Kidney epithelial cell (primary cell): ENCODE measurements at regions not wholly inside any gene's neighbourhood (a gene's known extent, or its start where the extent isn't known, plus 50 kb on each side); places are given as distances from the start of the nearest gene placed in this dataset.

Experiments used
- DNase-seq: peaks from one replicate; pipeline ENCODE4 v3.0.0-alpha.2; 2010; ENCODE audit warnings: low read depth
- H3K27me3 ChIP-seq: 2 replicates; pipeline ENCODE4 v1.6.0; 2011; ENCODE audit warnings: low read length; ENCODE audit not compliant: control insufficient read depth, insufficient read depth
- H3K36me3 ChIP-seq: 2 replicates; pipeline ENCODE4 v1.5.1; 2011; ENCODE audit warnings: low read length; ENCODE audit not compliant: control insufficient read depth, insufficient read depth
- H3K4me3 ChIP-seq: 2 replicates; pipeline ENCODE4 v1.5.1; 2011; ENCODE audit warnings: low read depth, mild to moderate bottlenecking, control low read depth, low read length
- CTCF ChIP-seq: IDR thresholded peaks from 2 replicates; pipeline ENCODE4 v1.5.1; 2011; ENCODE audit warnings: mild to moderate bottlenecking, moderate library complexity, low read length, control low read depth, inconsistent platforms; ENCODE audit not compliant: insufficient read depth, poor library complexity, severe bottlenecking

- Histone ChIP-seq H3K36me3 (no peaks in the 10 kb centered on the region), H3K4me3 (no peak overlapping the region), H3K27me3 (no peaks in the 10 kb centered on the region)
- DNase-seq, result no peak
- TF ChIP-seq CTCF, result no peak
These were observed 103.8 kb upstream of the SMIM21 start for GRCh38 chr18:75531212-75531850.

GRCh38 chr18:75530566-75531211 is 103.2 kb upstream of the SMIM21 start:
- TF ChIP-seq CTCF, result no peak
- no peaks in the 10 kb centered on the region for H3K36me3 ChIP-seq
- no peaks in the 10 kb centered on the region for H3K27me3 ChIP-seq
- no peak overlapping the region for H3K4me3 ChIP-seq
- DNase-seq, result no peak

GRCh38 chr18:75530118-75530517 is 102.6 kb upstream of the SMIM21 start:
- Histone ChIP-seq H3K27me3 (no peaks in the 10 kb centered on the region), H3K36me3 (no peaks in the 10 kb centered on the region), H3K4me3 (no peak overlapping the region)
- no peak for DNase-seq
- no peak for TF ChIP-seq CTCF

GRCh38 chr18:75529394-75529793 is 101.9 kb upstream of the SMIM21 start:
- TF ChIP-seq CTCF, result no peak
- Histone ChIP-seq H3K4me3 (no peak overlapping the region), H3K27me3 (no peaks in the 10 kb centered on the region), H3K36me3 (no peaks in the 10 kb centered on the region)
- no peak for DNase-seq

GRCh38 chr18:75527848-75528685 is 100.6 kb upstream of the SMIM21 start:
- H3K27me3 ChIP-seq, result no peaks in the 10 kb centered on the region
- no peak for DNase-seq
- no peak for TF ChIP-seq CTCF

More at GRCh38 chr18:75527848-75528685, 100.6 kb upstream of the SMIM21 start:
- Histone ChIP-seq H3K36me3 (no peaks in the 10 kb centered on the region), H3K4me3 (no peak overlapping the region)
